ENCODE measurements at regions not wholly inside any gene's neighbourhood (a gene's known extent, or its start where the extent isn't known, plus 50 kb on each side); places are given as distances from the start of the nearest gene placed in this dataset.

- TF ChIP-seq CUX1 (IDR thresholded peaks at IDR 0.05; ENCODE audit: insufficient replicate concordance, low read depth, low read length) (no peak), SUZ12 (IDR thresholded peaks at IDR 0.05; ENCODE audit: unreplicated experiment) (no peak), PKNOX1 (IDR thresholded peaks at IDR 0.05) (no peak), SREBF1 (IDR thresholded peaks at IDR 0.05; ENCODE audit: low read length) (no peak), TAF1 (IDR thresholded peaks at IDR 0.05; ENCODE audit: borderline replicate concordance, low read depth, low read length) (no peak), SMAD5 (IDR thresholded peaks at IDR 0.05; ENCODE audit: low read depth) (no peak), ZNF622 (IDR thresholded peaks at IDR 0.05) (no peak), CBX3 (IDR thresholded peaks at IDR 0.05; ENCODE audit: borderline replicate concordance, low read depth) (no peak), SIX5 (IDR thresholded peaks at IDR 0.05; ENCODE audit: low read depth, low read length, severe bottlenecking) (no peak), DPF2 (IDR thresholded peaks at IDR 0.05) (0 out of 2 replicates have a peak, but pooled peaks have one; percentile 15), NFIC (IDR thresholded peaks at IDR 0.05; ENCODE audit: low read depth, low read length) (no peak; the same call in 1 of the 2 replicates), RUNX3 (IDR thresholded peaks at IDR 0.05; ENCODE audit: low read length) (0 out of 2 replicates have a peak, but pooled peaks have one; percentile 17), HCFC1 (IDR thresholded peaks at IDR 0.05; ENCODE audit: low read length) (no peak), NR2F1 (conservative IDR thresholded peaks at IDR 0.05) (0 out of 2 replicates have a peak, but pooled peaks have one; percentile 34), TARDBP (IDR thresholded peaks at IDR 0.05; ENCODE audit: borderline replicate concordance) (no peak), CREM (IDR thresholded peaks at IDR 0.05; ENCODE audit: low read depth) (no peak), SMC3 (IDR thresholded peaks at IDR 0.05; ENCODE audit: borderline replicate concordance, low read length) (no peak), PML (IDR thresholded peaks at IDR 0.05; ENCODE audit: low read length) (no peak), CEBPB (IDR thresholded peaks at IDR 0.05; ENCODE audit: borderline replicate concordance in 1 of 2, low read depth in 2 of 2, low read length in 2 of 2) (no peak), ZNF384 (IDR thresholded peaks at IDR 0.05; ENCODE audit: borderline replicate concordance, low read depth, low read length) (no peak), ESRRA (IDR thresholded peaks at IDR 0.05; ENCODE audit: low read length) (no peak), SMAD1 (IDR thresholded peaks at IDR 0.05; ENCODE audit: low read depth, partially characterized antibody) (no peak), JUNB (IDR thresholded peaks at IDR 0.05) (peak; percentile 58), IKZF2 (IDR thresholded peaks at IDR 0.05) (peak; percentile 32 to 39; a peak in 2 of 4 replicates), POLR2A (IDR thresholded peaks at IDR 0.05; ENCODE audit: low read depth, low read length) (no peak), MEF2A (IDR thresholded peaks at IDR 0.05; ENCODE audit: insufficient read depth, low read depth, low read length) (no peak)
Observed at GRCh38 chr4:110867251-110867960, 244.5 kb upstream of the PITX2 start (continued).
